Activated CD4-positive, alpha-beta T cell treated with anti-CD3 and anti-CD28 coated beads for 24 hours (primary cell): ENCODE measurements at regions not wholly inside any gene's neighbourhood (a gene's known extent, or its start where the extent isn't known, plus 50 kb on each side); places are given as distances from the start of the nearest gene placed in this dataset.

Experiments
- DNase-seq, 2 donors: peaks; one replicate each; pipeline ENCODE4 v3.0.0-alpha.2; 2020; ENCODE audit warnings: low read depth in 2 of 2

GRCh38 chr5:175285261-175285660 is 158.7 kb downstream of the DRD1 start:
- DNase-seq, result no peak

- DNase-seq, result no peak
Measured at GRCh38 chr5:175284806-175285205, 159.2 kb downstream of the DRD1 start.

GRCh38 chr5:175282611-175283225 is 161.3 kb downstream of the DRD1 start:
- no peak for DNase-seq

GRCh38 chr5:175281714-175282113 is 162.3 kb downstream of the DRD1 start:
- no peak for DNase-seq

- no peak for DNase-seq
Measured at GRCh38 chr5:175281257-175281656, 162.7 kb downstream of the DRD1 start.

- DNase-seq, result no peak
Measured at GRCh38 chr5:175279506-175279905, 164.5 kb downstream of the DRD1 start.

- no peak for DNase-seq
Measured at GRCh38 chr5:175275748-175276147, 168.2 kb downstream of the DRD1 start.

GRCh38 chr5:175275097-175275496 is 168.9 kb downstream of the DRD1 start:
- no peak for DNase-seq

- DNase-seq, result no peak
Measured at GRCh38 chr5:175274171-175274570, 169.8 kb downstream of the DRD1 start.

GRCh38 chr5:175264406-175264805 is 179.6 kb downstream of the DRD1 start:
- no peak for DNase-seq

GRCh38 chr5:175263776-175264175 is 180.2 kb downstream of the DRD1 start:
- DNase-seq, result no peak

GRCh38 chr5:175261526-175261925 is 182.5 kb downstream of the DRD1 start:
- DNase-seq, result no peak

- no peak for DNase-seq
Measured at GRCh38 chr5:175261037-175261436, 182.9 kb downstream of the DRD1 start.

GRCh38 chr5:175257847-175258194 is 186.2 kb downstream of the DRD1 start:
- DNase-seq, result no peak

- no peak for DNase-seq
Measured at GRCh38 chr5:175257128-175257846, 186.7 kb downstream of the DRD1 start.

GRCh38 chr5:175254155-175254554 is 189.8 kb downstream of the DRD1 start:
- DNase-seq, result no peak

- no peak for DNase-seq
Measured at GRCh38 chr5:175253597-175253996, 190.4 kb downstream of the DRD1 start.

GRCh38 chr5:175252234-175252805 is 191.7 kb downstream of the DRD1 start:
- no peak for DNase-seq

GRCh38 chr5:175250426-175250825 is 193.6 kb downstream of the DRD1 start:
- no peak for DNase-seq

- DNase-seq, result no peak
Measured at GRCh38 chr5:175248416-175248905, 195.5 kb downstream of the DRD1 start.

GRCh38 chr5:175246889-175247520 is 197.0 kb downstream of the DRD1 start:
- no peak for DNase-seq

GRCh38 chr5:175246242-175246888 is 197.6 kb downstream of the DRD1 start:
- no peak for DNase-seq
